ENCODE measurements at regions not wholly inside any gene's neighbourhood (a gene's known extent, or its start where the extent isn't known, plus 50 kb on each side); places are given as distances from the start of the nearest gene placed in this dataset.

DNA sequence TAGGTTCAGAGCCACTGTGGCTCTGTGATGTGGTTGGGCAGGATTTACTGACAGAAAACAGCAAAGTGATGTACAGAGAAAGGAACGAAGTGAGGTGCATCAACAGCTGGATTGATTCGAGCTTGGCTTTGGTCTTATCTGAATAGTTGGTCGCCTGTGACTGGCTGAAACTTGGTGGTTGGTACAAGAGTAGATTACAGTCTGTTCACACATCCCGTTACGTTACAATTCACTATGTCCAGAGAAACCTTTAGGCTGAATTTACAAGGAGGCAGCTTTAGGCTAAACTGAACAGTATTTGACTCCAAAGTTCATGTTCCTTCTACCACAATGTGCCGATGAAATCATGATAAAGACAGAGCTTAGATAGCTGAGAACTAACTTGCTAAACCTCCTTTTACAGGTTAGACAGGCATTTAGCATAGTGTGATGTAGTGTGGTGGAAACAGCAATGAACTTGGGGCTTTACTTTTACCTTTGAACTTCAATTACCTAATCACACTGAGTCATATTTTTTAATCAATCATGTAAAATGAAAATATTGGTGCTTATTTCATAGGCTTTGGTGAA, 210.2 kb upstream of the PUM3 start:
- no peak for DNase-seq (ENCODE audit: low spot score)
- ATAC-seq (ENCODE audit: low FRiP score): no peak
- TF ChIP-seq, protein P1, sequence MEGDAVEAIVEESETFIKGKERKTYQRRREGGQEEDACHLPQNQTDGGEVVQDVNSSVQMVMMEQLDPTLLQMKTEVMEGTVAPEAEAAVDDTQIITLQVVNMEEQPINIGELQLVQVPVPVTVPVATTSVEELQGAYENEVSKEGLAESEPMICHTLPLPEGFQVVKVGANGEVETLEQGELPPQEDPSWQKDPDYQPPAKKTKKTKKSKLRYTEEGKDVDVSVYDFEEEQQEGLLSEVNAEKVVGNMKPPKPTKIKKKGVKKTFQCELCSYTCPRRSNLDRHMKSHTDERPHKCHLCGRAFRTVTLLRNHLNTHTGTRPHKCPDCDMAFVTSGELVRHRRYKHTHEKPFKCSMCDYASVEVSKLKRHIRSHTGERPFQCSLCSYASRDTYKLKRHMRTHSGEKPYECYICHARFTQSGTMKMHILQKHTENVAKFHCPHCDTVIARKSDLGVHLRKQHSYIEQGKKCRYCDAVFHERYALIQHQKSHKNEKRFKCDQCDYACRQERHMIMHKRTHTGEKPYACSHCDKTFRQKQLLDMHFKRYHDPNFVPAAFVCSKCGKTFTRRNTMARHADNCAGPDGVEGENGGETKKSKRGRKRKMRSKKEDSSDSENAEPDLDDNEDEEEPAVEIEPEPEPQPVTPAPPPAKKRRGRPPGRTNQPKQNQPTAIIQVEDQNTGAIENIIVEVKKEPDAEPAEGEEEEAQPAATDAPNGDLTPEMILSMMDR (IDR thresholded peaks at IDR 0.05): no peak

DNA sequence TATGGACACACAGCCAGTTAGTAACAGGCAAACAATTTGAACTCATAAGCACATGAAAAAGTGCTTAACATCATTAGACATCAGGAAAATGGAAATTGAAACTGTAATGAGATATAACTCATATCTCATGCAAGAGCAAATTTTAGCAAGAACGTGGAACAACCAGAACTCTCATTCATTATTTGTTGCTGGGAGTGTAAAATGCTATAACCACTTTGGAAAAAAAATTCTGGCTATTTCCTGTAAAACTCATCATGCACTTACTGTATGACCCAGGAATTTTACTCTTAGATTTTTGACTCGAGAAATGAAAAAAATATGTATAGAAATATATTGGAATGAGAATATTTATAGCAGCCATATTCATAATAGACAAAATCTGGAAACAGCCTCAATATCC, 205.7 kb upstream of the PUM3 start:
- no peak for DNase-seq (ENCODE audit: low spot score)
- no peak for ATAC-seq (ENCODE audit: low FRiP score)
- TF ChIP-seq, protein P1 (IDR thresholded peaks at IDR 0.05): no peak

DNA sequence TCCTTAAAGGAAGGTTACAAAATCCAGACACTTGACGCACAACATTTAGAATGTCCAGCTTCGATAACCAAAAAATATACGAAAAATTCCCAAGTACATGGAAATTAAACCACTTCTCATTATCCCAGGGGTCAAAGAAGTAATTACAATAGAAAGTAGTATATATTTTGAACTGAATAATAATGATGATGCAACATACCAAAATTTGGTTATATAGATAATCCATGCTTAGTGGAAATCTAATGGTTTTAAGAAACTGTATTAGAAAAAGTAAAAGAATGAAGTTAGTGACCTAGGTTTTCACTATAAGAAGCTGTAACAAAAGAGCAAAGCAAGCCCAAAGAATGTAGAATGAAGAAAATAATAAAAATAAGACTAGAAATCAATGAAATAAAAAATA, 204.0 kb upstream of the PUM3 start:
- TF ChIP-seq, protein P1 (IDR thresholded peaks at IDR 0.05): no peak
- DNase-seq (ENCODE audit: low spot score) (no peak), ATAC-seq (ENCODE audit: low FRiP score) (no peak)

DNA sequence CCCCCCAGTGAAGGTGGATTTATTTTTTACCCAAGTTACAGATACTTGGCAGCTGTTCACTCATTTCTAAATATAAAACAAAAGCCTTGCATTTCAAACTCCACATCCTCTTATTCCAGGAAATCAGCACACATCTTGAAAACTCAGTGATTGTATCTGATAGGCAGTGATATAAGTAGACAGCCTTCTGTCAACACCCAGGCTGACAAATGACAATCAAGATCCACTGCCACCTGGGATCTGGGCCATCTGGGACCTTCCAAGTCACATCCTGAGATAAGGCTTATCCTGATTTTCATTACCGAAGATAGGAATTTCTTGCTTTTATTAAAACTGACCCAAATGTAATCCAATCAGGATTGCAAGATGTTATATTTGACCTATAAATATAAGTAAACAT, 201.3 kb upstream of the PUM3 start:
- ATAC-seq (ENCODE audit: low FRiP score): no peak

DNA sequence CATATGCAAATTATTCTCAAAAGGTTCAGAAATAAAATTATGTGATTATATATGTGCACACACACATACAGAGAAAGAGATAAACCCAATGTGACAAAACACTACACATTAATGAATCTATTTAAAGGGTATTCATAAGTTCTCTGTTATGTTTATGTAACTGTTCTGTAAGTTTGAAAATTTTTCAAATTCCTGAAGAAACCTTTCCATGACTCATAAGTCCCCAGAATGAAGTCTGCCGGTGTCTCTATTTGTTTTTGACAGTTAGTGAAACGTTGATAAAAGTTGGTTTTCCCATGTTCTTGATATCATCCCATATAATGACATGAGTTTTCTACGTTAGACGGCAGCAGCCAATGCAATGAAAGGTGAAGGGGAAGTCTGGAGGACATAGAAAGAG, 199.5 kb upstream of the PUM3 start:
- ATAC-seq (ENCODE audit: low FRiP score): no peak
- no peak for DNase-seq (ENCODE audit: low spot score)
- TF ChIP-seq, protein P1 (IDR thresholded peaks at IDR 0.05): no peak

More for the DNA sequence above, 201.3 kb upstream of the PUM3 start:
- TF ChIP-seq, protein P1 (IDR thresholded peaks at IDR 0.05): no peak
- no peak for DNase-seq (ENCODE audit: low spot score)

DNA sequence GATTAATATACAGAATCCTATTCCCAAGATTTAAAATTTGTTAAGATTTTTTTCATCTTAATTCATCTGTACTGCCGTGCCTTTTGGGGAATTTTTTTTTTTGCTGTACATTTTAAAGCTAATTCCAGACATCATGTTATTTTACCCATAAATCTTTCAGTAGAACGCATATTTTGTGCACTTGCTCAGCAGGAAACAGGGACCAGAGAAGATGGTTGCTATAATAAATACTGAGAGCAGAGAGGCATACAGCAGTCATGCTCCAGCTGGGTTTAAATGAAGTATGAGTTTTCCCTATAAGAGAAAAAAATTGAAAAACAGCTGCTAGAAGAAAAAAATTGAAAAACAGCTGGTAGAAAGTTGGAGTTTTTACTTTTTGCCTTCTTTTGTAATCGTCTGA, 196.9 kb upstream of the PUM3 start:
- TF ChIP-seq, protein P1 (IDR thresholded peaks at IDR 0.05): no peak
- ATAC-seq (ENCODE audit: low FRiP score) (no peak), DNase-seq (ENCODE audit: low spot score) (no peak)

DNA sequence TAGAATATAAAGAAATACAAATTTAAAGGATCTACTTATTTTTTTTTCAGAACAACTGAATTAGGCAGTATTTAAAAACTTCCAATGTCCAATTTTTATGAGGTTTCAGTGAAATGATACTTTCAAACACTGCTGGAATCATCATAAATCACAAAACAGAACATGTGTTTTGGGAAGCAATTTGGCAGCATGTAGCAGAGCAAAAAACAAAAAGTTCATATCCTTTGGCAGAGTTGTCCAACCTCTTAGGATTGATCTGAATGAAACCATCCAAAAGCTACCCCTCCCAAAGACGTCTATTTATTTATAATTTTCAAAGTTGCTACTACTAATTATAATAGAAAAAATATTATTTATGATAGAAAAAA, 192.4 kb upstream of the PUM3 start:
- ATAC-seq (ENCODE audit: low FRiP score) (no peak), DNase-seq (ENCODE audit: low spot score) (no peak)
- TF ChIP-seq, protein P1 (IDR thresholded peaks at IDR 0.05): no peak
